GM12875 (cell line): ENCODE measurements at regions not wholly inside any gene's neighbourhood (a gene's known extent, or its start where the extent isn't known, plus 50 kb on each side); places are given as distances from the start of the nearest gene placed in this dataset.

Experiments
- H3K4me3 ChIP-seq: one replicate; pipeline ENCODE4 v1.5.1; 2011; ENCODE audit warnings: low read depth, low read length, control low read depth
- TF ChIP-seq, protein P1 (sequence below): IDR thresholded peaks from 2 replicates; pipeline ENCODE4 v1.5.1; 2011; ENCODE audit warnings: low read depth, mild to moderate bottlenecking, control low read depth, inconsistent platforms, low read length, moderate library complexity, borderline replicate concordance; ENCODE audit not compliant: insufficient read depth

DNA sequence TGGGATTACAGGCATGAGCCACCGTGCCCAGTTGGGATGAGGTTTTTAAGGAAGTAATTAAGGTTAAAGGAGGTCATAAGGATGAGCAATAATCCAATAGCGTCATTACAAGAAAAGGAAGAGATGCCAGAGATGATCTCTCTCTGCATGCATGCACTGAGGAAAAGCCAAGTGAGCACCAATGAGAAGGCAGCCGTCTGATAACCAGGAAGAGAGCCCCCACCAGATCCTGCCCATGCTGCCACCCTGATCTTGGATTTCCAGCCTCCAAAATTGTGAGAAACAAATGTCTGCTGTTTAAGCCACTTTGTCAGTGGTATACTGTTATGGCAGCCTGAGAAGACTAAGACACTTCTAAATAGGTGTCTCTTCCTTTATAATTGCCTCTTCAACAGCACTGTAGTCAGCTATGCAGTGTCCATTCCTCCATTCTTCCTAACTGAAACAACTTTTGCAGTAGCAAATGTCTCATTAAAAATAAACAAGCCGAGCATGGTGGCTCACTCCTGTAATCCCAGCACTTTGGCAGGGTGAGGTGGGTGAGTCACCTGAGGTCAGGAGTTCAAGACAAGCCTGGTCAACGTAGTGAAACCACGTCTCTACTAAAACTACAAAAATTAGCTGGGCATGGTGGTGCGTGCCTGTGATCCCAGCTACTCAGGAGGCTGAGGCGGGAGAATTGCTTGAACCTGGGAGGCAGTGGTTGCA, 216.2 kb upstream of the RUNX1 start:
- no peak overlapping the region for H3K4me3 ChIP-seq
- TF ChIP-seq, protein P1, sequence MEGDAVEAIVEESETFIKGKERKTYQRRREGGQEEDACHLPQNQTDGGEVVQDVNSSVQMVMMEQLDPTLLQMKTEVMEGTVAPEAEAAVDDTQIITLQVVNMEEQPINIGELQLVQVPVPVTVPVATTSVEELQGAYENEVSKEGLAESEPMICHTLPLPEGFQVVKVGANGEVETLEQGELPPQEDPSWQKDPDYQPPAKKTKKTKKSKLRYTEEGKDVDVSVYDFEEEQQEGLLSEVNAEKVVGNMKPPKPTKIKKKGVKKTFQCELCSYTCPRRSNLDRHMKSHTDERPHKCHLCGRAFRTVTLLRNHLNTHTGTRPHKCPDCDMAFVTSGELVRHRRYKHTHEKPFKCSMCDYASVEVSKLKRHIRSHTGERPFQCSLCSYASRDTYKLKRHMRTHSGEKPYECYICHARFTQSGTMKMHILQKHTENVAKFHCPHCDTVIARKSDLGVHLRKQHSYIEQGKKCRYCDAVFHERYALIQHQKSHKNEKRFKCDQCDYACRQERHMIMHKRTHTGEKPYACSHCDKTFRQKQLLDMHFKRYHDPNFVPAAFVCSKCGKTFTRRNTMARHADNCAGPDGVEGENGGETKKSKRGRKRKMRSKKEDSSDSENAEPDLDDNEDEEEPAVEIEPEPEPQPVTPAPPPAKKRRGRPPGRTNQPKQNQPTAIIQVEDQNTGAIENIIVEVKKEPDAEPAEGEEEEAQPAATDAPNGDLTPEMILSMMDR, result no peak

DNA sequence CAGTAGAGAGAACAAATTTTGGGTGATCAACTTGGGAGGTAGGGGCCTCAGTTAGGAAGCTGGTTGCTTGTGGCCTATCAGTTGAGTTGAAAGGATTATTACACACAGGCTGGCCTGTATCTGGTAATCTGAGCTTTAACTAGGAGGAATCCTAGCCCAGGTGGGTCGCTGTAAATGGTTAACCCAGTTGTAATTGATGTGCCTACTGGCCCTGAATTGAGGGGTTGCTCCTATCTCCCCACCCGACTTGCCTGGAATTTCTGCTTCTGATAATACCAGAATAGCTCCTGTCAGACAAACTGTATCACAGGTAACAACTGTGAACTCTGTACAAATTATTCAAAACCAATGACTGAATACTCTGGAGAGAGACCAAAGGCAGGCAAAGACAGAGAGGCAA, 210.4 kb upstream of the RUNX1 start:
- TF ChIP-seq, protein P1, result no peak
- H3K4me3 ChIP-seq, result no peak overlapping the region

DNA sequence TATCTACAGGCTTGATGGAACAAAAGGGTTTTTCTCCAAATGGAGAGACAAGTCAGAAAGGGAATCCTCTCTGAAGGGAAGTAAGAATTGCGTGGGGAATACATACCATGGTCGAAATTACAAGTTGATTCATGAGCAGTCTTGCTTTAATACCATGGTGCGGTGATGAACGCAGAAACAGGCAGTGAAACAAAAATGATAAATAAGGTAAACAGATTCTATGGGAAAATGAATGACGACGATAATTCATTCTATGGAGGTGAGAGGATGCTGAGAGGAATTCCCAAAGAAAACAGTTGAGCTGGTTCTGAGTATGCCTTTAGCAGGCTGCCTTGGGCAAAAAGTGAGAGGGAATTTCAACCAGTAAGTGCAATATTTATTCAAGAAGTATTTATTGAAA, 209.4 kb upstream of the RUNX1 start:
- no peak overlapping the region for H3K4me3 ChIP-seq

DNA sequence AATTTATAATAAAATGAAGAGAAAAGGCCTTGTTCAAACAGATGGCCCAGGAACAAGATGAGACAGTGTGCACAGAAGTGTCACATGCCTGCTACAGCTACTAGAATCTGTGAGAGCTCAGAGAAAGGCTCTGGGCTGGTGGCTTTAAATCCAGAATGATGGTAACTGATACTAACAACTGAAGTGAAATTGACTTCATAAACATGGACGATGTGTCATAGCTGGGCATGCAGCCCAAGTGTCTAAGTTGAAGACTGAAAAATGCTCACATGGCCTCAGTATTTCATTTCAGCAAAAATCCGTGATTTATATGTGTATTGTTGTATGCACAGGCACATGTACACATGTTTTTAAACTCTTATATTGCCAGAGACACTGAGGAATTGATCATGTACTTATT, 208.3 kb upstream of the RUNX1 start:
- TF ChIP-seq, protein P1, result no peak
- no peak overlapping the region for H3K4me3 ChIP-seq

More for the DNA sequence above, 209.4 kb upstream of the RUNX1 start:
- TF ChIP-seq, protein P1, result no peak

DNA sequence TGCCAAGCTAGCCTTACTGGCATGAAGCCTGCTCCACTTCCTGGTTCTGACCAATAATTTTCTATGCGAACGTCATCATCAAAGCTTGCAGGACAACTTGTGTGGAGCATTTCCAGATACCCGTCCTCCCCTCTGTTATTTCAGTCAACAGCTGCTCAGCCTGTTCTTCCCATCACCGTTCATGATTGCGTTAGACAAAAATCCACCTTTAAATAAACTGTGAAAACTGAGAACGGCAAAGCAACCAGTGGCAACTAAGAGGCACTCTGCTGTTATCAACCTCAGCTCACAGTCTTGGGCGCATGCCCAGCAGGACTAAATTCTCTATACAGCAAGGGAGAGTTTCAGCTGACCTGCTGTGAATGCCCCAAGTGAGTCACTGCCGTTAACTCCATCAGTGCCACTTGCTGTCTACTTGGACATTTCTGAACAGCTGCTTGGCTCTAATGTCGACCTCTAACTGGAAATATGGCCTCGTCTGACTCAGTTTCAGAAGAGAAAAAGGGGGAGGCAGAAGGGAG, 207.4 kb upstream of the RUNX1 start:
- TF ChIP-seq, protein P1, result no peak
- H3K4me3 ChIP-seq, result no peak overlapping the region

DNA sequence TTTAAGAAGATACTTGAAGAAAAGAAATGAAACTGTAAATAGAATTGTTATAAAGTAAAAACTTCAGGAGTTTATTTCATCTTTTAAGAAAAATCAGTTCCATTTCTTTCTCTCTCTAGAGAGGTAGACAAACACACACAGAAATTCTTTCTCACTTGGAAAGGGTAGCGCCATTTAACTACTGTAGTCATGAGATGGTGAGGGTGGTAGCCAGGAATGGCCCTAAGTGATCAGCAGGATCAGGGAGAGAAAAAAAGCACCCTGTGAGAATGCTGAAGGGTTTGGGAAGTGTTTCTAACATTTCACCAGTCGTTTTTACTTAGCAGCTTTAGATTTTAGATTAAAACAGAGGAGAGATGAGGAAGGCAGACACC, 205.7 kb upstream of the RUNX1 start:
- TF ChIP-seq, protein P1, result no peak
- H3K4me3 ChIP-seq, result no peak overlapping the region
